Transverse colon (tissue), 4 donors: ENCODE measurements at regions not wholly inside any gene's neighbourhood (a gene's known extent, or its start where the extent isn't known, plus 50 kb on each side); places are given as distances from the start of the nearest gene placed in this dataset.

Experiments
- DNase-seq: peaks from one replicate; pipeline ENCODE4 v3.0.0-alpha.2; 2019
- H3K27ac ChIP-seq, 4 donors: fragments of 200-600 bp; sonication (generic); 2 replicates each; pipeline ENCODE4 v1.5.1; 2016 to 2018; ENCODE audit warnings: inconsistent platforms in 4 of 4
- H3K27me3 ChIP-seq: fragments of 200-600 bp; sonication (generic); 2 replicates; pipeline ENCODE4 v1.5.1; 2017; ENCODE audit warnings: inconsistent platforms
- H3K36me3 ChIP-seq, 4 donors: fragments of 200-600 bp; sonication (generic); 2 replicates each; pipeline ENCODE4 v1.5.1; 2017 to 2019; ENCODE audit warnings: inconsistent platforms in 4 of 4
- H3K4me1 ChIP-seq, 4 donors: fragments of 200-600 bp; sonication (generic); 2 replicates each; pipeline ENCODE4 v1.5.1; 2017 to 2020; ENCODE audit warnings: inconsistent platforms in 4 of 4
- H3K4me3 ChIP-seq, 4 donors: fragments of 200-600 bp; sonication (generic); 1 replicate in 1 of 4; 2 replicates in 3 of 4; pipeline versions ENCODE4 v1.5.1 to v1.6.1; 2017 to 2019; ENCODE audit warnings: inconsistent platforms in 4 of 4
- H3K9me3 ChIP-seq, 2 donors: fragments of 200-600 bp; sonication (generic); 2 replicates each; pipeline ENCODE4 v1.5.1; 2017 to 2019; ENCODE audit warnings: inconsistent platforms in 2 of 2
- EP300 ChIP-seq: sonication (generic); formaldehyde crosslinking; IDR thresholded peaks from one replicate; pipeline ENCODE4 v1.6.1; 2017; ENCODE audit warnings: antibody characterized with exemption, low read depth
- POLR2A ChIP-seq: fragments of 450-650 bp; IDR thresholded peaks from one replicate; pipeline ENCODE4 v1.6.1; 2016; ENCODE audit warnings: antibody characterized with exemption, mild to moderate bottlenecking, moderate library complexity
- POLR2AphosphoS5 ChIP-seq, 3 donors: sonication (generic); formaldehyde crosslinking; IDR thresholded peaks; one replicate each; pipeline ENCODE4 v1.6.1; 2016; ENCODE audit warnings: antibody characterized with exemption in 3 of 3
- WGBS, 2 donors: methylation state at CpG; one replicate each; pipeline ENCODE4 v1.1.5; 2018; ENCODE audit warnings: low coverage in 1 of 2; 5-methylcytosine and 5-hydroxymethylcytosine counted together
- in situ Hi-C, 4 donors: fragments of 200-750 bp; cut with MboI; loops; one replicate each; pipeline versions ENCODE4 v1.15.0 to v1.15.1; 2017; ENCODE audit warnings: low sequenced_read_pairs in 3 of 4, low pct_ligation_motif_present in 1 of 4, low pct_unique_long_range_greater_than_20kb in 1 of 4
- intact Hi-C: fragments of 100-400 bp; cut with DNase I; formaldehyde crosslinking; loops from one replicate; pipeline ENCODE4 v1.15.1; 2023; ENCODE audit warnings: low total_unique reads
- TF ChIP-seq, protein P1 (sequence below), 5 experiments: fragments of 200-600 bp in 3 of 5; fragments of 450-650 bp in 2 of 5; sonication (generic) in 3 of 5; IDR thresholded peaks; 1 replicate in 2 of 5; 2 replicates in 3 of 5; pipeline ENCODE4 v1.5.1; 2016 to 2017; ENCODE audit warnings: antibody characterized with exemption in 5 of 5, inconsistent platforms in 3 of 5, mild to moderate bottlenecking in 2 of 5, moderate library complexity in 1 of 5

DNA sequence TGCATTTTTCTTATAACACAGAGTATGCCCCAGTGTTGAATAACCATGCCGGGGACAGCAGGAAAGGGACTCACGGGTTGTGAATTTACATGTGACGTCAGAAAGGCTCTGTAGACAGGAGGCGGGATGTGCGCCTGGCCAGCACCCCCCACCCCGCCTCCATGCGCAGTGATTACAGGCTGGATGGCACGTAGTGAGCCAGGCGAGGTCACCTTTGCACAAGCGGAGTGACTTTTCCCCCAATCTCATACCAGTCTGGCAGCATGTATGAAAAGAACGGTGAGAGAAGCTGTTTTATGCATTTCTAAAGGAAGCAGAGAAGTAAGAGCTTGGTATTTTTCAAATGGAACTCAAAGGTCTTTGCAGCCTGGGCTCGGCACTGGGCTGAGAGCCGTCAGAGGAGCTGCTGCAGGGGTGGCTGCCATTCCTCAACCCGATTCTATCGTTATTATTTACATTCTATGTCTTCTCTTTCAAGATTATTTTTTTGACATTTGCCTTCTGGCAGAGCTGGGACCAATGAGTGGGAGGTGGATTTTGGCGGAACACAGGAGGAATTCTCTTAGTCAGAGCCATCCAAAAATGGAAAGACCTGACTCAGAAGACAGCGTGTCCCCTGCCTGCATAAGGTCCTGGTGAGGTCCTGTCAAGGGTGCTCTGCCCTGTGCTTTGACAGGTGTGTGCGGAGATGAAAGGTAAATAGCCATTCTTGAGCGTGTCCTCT lies 115.6 kb upstream of the SLC45A1 start:
- Histone ChIP-seq H3K9me3 (no peaks in the 10 kb centered on the region), H3K36me3 (no peaks in the 10 kb centered on the region), H3K27ac (peak overlapping the region; percentile 72 to 89 (median 88)), H3K4me3 (no peak overlapping the region), H3K4me1 (peaks cover 19 to 37% (median 32%) of the 10 kb centered on the region in 4 donors), H3K27me3 (no peaks in the 10 kb centered on the region)
- peak; percentile 54 for DNase-seq
- TF ChIP-seq POLR2AphosphoS5 (IDR thresholded peaks at IDR 0.05) (peak; percentile 46 to 79 (median 67)), EP300 (peak; percentile 65), POLR2A (no peak)
- TF ChIP-seq, protein P1, sequence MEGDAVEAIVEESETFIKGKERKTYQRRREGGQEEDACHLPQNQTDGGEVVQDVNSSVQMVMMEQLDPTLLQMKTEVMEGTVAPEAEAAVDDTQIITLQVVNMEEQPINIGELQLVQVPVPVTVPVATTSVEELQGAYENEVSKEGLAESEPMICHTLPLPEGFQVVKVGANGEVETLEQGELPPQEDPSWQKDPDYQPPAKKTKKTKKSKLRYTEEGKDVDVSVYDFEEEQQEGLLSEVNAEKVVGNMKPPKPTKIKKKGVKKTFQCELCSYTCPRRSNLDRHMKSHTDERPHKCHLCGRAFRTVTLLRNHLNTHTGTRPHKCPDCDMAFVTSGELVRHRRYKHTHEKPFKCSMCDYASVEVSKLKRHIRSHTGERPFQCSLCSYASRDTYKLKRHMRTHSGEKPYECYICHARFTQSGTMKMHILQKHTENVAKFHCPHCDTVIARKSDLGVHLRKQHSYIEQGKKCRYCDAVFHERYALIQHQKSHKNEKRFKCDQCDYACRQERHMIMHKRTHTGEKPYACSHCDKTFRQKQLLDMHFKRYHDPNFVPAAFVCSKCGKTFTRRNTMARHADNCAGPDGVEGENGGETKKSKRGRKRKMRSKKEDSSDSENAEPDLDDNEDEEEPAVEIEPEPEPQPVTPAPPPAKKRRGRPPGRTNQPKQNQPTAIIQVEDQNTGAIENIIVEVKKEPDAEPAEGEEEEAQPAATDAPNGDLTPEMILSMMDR (IDR thresholded peaks at IDR 0.05) = no peak
- WGBS, 2 donors = 42 to 48% methylated on average over 6 to 19 of the region's 19 CpGs
- in situ Hi-C loops (no loop called here), intact Hi-C loops (loop anchor here (5.0 kb wide), 1 partner anchor 80 kb away; no protein-coding TSS in a partner anchor)

DNA sequence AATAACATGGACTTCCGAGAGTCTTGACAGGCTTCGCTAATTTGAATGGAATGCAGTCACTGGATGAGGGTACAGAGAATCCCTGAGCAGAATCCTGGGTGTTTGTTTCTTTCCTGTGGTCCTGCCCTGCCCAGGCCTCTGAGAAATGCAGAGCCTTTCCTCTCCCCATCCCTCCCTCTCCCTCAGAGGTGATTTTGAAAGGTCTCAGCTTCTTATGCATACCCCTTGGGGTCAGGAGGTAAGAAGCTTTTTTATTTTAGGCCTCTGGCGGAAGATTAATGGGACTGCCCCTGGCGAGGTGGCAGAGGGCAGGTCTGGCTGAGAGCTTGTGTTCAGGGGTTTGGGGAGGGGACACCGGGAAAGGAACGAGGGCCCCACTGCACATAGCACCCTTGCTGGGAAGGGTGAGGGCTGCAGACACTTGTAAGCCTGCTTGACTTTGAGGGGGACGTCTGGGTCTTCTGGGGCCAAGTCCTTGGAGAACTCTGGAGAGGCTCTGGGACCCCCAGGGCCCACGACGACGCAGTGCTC lies 116.5 kb upstream of the SLC45A1 start:
- in situ Hi-C loops (no loop called here), intact Hi-C loops (loop anchor here (5.0 kb wide), 1 partner anchor 79 kb away; no protein-coding TSS in a partner anchor)
- TF ChIP-seq, protein P1 (IDR thresholded peaks at IDR 0.05) = no peak
- TF ChIP-seq POLR2AphosphoS5 (IDR thresholded peaks at IDR 0.05) (no peak), EP300 (no peak), POLR2A (no peak)
- H3K4me3 ChIP-seq = no peak overlapping the region
- 86% methylated on average over 10 of the region's 10 CpGs; no CpG with 5 or more reads in 1 of the 2 donors for WGBS, 2 donors
- no peaks in the 10 kb centered on the region for H3K9me3 ChIP-seq
- no peaks in the 10 kb centered on the region for H3K27me3 ChIP-seq
- H3K36me3 ChIP-seq = no peaks in the 10 kb centered on the region
- peak overlapping the region; percentile 72 to 89 (median 88) for H3K27ac ChIP-seq
- no peak for DNase-seq
- H3K4me1 ChIP-seq = peaks cover 19 to 38% (median 32%) of the 10 kb centered on the region in 4 donors

DNA sequence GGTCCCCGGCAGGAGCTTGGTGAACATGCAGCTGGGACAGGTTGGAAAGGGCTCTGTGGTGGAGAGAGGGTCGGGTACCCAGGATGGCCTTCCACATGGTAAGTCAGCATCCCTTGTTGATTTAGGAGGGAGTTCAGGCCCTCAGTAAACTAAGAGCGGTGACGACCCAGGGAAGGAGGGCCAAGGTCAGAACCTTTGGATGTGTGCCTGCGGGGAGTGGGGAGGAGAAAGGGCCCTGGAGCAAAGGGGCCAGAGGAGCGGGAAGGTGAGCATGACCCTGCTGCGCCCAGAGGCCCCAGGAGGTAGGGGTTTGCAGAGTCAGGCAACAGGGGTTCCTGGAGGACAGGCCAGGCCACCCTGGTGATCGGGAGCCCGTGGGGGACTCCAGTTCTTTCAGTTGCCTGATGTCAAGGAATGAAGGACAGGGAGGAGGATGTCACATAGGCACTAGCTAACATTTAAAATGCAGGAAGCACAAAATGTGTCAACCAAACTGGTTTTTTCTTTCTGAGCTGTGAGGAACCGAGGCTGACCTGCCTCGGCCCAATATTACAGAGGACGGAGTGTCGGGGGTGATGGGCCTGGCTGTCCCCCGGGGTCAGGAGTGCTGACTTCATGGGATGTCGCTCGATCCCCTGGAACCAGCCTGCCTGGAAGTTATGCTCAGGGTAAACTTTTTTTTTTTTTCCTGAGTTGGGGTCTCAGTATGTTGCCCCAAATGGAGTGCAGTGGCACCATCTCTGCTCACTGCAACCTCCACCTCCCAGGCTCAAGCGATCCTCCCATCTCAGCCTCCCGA lies 117.4 kb upstream of the SLC45A1 start:
- H3K27me3 ChIP-seq = no peaks in the 10 kb centered on the region
- peaks cover 19 to 38% (median 32%) of the 10 kb centered on the region in 4 donors for H3K4me1 ChIP-seq
- no peak for DNase-seq
- WGBS, 2 donors = 85 to 87% methylated on average over 3 to 18 of the region's 18 CpGs
- intact Hi-C loops (loop anchor here (5.0 kb wide), 1 partner anchor 78 kb away; no protein-coding TSS in a partner anchor), in situ Hi-C loops (no loop called here)
- H3K27ac ChIP-seq = peak overlapping the region; percentile 72 to 89 (median 88)
- no peak overlapping the region for H3K4me3 ChIP-seq
- no peaks in the 10 kb centered on the region for H3K36me3 ChIP-seq
- H3K9me3 ChIP-seq = no peaks in the 10 kb centered on the region
- no peak for TF ChIP-seq POLR2AphosphoS5 (IDR thresholded peaks at IDR 0.05)
- no peak for TF ChIP-seq EP300
- TF ChIP-seq, protein P1 (IDR thresholded peaks at IDR 0.05) = no peak
- no peak for TF ChIP-seq POLR2A

DNA sequence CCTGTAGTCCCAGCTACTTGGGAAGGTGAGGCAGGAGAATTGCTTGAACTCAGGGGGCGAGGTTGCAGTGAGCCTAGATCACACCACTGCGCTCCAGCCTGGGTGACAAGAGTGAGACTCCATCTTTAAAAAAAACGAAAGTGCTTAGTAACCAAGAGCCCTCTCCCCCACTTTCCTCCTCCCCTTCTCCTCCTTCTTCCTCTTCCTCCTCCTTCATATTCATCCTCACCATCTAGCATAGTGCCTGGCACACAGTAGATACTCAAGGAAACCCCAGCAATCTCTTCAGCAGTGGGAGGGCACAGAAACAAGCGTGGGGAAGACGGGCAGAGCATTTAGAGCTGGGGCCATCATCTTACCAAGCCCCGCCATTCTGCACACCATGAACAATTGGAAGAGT lies 119.4 kb upstream of the SLC45A1 start:
- Histone ChIP-seq H3K36me3 (no peaks in the 10 kb centered on the region), H3K4me3 (no peak overlapping the region), H3K4me1 (peaks cover 19 to 39% (median 29%) of the 10 kb centered on the region in 4 donors), H3K9me3 (no peaks in the 10 kb centered on the region), H3K27me3 (no peaks in the 10 kb centered on the region), H3K27ac (peak overlapping the region in 3 of 4 donors; percentile 14 to 48 (median 34))
- intact Hi-C loops = no loop called here
- WGBS, 2 donors = 78 to 87% methylated on average over 3 to 6 of the region's 6 CpGs
- no peak for TF ChIP-seq EP300
- TF ChIP-seq POLR2A = no peak
- TF ChIP-seq POLR2AphosphoS5 (IDR thresholded peaks at IDR 0.05) = no peak
- TF ChIP-seq, protein P1 (IDR thresholded peaks at IDR 0.05) = no peak
- no peak for DNase-seq
- in situ Hi-C loops = no loop called here
